ENCODE measurements at regions not wholly inside any gene's neighbourhood (a gene's known extent, or its start where the extent isn't known, plus 50 kb on each side); places are given as distances from the start of the nearest gene placed in this dataset.

DNA sequence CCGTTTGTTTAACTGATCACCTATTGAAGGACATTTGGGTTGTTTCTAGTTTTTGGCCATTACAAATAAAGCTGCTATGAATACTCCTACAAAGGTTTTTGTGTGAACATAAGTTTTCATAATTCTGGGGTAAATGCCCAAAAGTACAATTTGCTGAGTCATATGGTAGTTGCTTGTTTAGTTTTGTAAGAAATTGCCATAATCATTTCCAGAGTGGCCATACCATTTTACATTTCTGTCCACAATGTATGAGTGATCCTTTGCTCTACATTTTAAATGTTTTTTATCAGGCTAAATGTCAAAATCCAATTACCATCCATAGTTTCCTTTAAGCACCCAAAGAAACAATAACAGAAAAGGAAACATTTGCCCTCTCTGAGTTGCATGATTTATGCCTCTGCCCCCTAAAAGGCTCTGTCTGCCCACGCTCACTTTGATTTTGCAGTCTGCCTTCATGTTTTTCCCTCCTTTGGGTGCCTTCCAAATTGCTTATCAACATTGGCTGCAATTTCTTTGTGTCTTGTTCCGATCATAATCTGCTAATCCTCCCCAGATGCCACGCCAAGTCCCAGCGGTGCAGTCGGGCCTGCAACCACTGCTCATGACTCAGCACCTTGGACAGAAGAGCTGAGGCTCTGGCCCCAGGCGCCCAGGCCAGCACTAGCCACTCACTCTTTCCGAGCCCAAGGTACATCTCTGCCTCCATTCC, 339.2 kb downstream of the PIK3R1 start:
- TF ChIP-seq EZH2 (IDR thresholded peaks at IDR 0.05; ENCODE audit: low read depth, unreplicated experiment), result no peak
- no peak for TF ChIP-seq EZH2phosphoT487 (IDR thresholded peaks at IDR 0.05; ENCODE audit: unreplicated experiment)
- TF ChIP-seq, protein P1, sequence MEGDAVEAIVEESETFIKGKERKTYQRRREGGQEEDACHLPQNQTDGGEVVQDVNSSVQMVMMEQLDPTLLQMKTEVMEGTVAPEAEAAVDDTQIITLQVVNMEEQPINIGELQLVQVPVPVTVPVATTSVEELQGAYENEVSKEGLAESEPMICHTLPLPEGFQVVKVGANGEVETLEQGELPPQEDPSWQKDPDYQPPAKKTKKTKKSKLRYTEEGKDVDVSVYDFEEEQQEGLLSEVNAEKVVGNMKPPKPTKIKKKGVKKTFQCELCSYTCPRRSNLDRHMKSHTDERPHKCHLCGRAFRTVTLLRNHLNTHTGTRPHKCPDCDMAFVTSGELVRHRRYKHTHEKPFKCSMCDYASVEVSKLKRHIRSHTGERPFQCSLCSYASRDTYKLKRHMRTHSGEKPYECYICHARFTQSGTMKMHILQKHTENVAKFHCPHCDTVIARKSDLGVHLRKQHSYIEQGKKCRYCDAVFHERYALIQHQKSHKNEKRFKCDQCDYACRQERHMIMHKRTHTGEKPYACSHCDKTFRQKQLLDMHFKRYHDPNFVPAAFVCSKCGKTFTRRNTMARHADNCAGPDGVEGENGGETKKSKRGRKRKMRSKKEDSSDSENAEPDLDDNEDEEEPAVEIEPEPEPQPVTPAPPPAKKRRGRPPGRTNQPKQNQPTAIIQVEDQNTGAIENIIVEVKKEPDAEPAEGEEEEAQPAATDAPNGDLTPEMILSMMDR (conservative IDR thresholded peaks at IDR 0.05; ENCODE audit: low read depth in 2 of 2), result no peak
- no peak for TF ChIP-seq JUNB (IDR thresholded peaks at IDR 0.05; ENCODE audit: unreplicated experiment)
- TF ChIP-seq POLR2AphosphoS5 (IDR thresholded peaks at IDR 0.05; ENCODE audit: low read depth), result no peak

Measured in GM23338 (cell line).